ENCODE measurements at regions not wholly inside any gene's neighbourhood (a gene's known extent, or its start where the extent isn't known, plus 50 kb on each side); places are given as distances from the start of the nearest gene placed in this dataset.

DNA sequence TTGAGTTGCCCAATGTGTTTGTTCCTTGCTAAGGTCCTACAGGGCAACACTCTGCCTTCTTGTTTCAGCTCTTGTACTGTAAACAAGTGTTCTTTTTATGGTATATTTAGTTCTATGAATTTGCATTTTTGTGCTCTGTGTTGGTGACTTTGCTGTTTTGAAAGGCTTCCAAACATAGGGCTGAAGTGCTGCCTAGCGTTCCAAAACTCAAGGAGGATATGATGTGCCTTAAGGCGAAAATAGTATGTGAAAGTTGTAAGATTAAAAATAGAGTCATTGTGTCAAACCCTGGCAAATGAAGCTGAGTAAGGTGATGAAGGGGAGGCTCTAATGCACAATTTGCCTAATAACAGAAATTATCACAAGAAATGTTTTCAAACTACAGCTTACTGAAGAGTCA is 372.7 kb upstream of the TOM1L1 start:
- Histone ChIP-seq H3K36me3 (ENCODE audit: control insufficient read depth in 3 of 3, insufficient read depth in 2 of 3, low read depth in 1 of 3, low read length in 3 of 3) (no peaks in the 10 kb centered on the region), H3K27ac (ENCODE audit: low read depth in 1 of 3, low read length in 2 of 3) (no peak overlapping the region), H3K4me3 (ENCODE audit: low read depth in 1 of 3, low read length in 3 of 3) (no peak overlapping the region), H3K27me3 (ENCODE audit: control insufficient read depth in 3 of 3, insufficient read depth in 3 of 3, low read length in 3 of 3) (no peaks in the 10 kb centered on the region), H3K9me3 (ENCODE audit: control insufficient read depth in 2 of 2, insufficient read depth in 1 of 2, low read depth in 1 of 2, low read length in 1 of 2) (no peaks in the 10 kb centered on the region), H3K4me1 (ENCODE audit: control insufficient read depth in 3 of 3, insufficient read depth in 2 of 3, low read depth in 1 of 3, low read length in 2 of 3) (no peaks in the 10 kb centered on the region)
- no peak for FAIRE-seq
- 78 to 92% (median 87%) methylated on average over 2 of the region's 2 CpGs for WGBS, 3 donors
- DNase-seq, result no peak

- 51 to 57% (median 56%) methylated on average over 3 of the region's 3 CpGs for WGBS, 3 donors
- Histone ChIP-seq H3K4me3 (ENCODE audit: low read depth in 1 of 3, low read length in 3 of 3) (no peak overlapping the region), H3K36me3 (ENCODE audit: control insufficient read depth in 3 of 3, insufficient read depth in 2 of 3, low read depth in 1 of 3, low read length in 3 of 3) (no peaks in the 10 kb centered on the region), H3K27ac (ENCODE audit: low read depth in 1 of 3, low read length in 2 of 3) (no peak overlapping the region), H3K27me3 (ENCODE audit: control insufficient read depth in 3 of 3, insufficient read depth in 3 of 3, low read length in 3 of 3) (no peaks in the 10 kb centered on the region), H3K4me1 (ENCODE audit: control insufficient read depth in 3 of 3, insufficient read depth in 2 of 3, low read depth in 1 of 3, low read length in 2 of 3) (no peaks in the 10 kb centered on the region), H3K9me3 (ENCODE audit: control insufficient read depth in 2 of 2, insufficient read depth in 1 of 2, low read depth in 1 of 2, low read length in 1 of 2) (no peaks in the 10 kb centered on the region)
- FAIRE-seq, result no peak
- DNase-seq, result no peak
Measured at GRCh38 chr17:54530398-54530797, 370.3 kb upstream of the TOM1L1 start.

DNA sequence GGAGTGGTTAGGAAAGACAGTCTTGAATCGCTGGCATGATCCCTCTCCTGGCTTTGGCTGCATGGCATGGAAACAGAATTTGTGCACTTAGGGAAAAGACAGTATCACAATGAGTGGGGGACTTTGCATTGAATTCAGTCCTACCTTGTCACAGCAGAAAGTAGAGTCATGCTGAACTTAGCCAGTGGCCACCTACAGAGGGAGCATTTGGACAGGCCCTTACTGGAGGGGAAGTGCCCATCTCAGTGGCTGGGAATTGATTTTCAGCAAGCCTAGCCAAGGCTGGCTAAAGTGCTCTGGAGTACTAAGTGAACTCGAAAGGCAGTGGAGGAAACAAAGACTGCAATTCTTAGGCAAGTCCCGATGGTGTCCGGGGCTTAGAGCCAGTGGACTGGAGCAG is 364.3 kb upstream of the TOM1L1 start:
- Histone ChIP-seq H3K4me3 (ENCODE audit: low read depth in 1 of 3, low read length in 3 of 3) (no peak overlapping the region), H3K36me3 (ENCODE audit: control insufficient read depth in 3 of 3, insufficient read depth in 2 of 3, low read depth in 1 of 3, low read length in 3 of 3) (no peaks in the 10 kb centered on the region), H3K27me3 (ENCODE audit: control insufficient read depth in 3 of 3, insufficient read depth in 3 of 3, low read length in 3 of 3) (no peaks in the 10 kb centered on the region), H3K9me3 (ENCODE audit: control insufficient read depth in 2 of 2, insufficient read depth in 1 of 2, low read depth in 1 of 2, low read length in 1 of 2) (peaks cover 0 to 7% of the 10 kb centered on the region in 2 donors), H3K27ac (ENCODE audit: low read depth in 1 of 3, low read length in 2 of 3) (no peak overlapping the region), H3K4me1 (ENCODE audit: control insufficient read depth in 3 of 3, insufficient read depth in 2 of 3, low read depth in 1 of 3, low read length in 2 of 3) (no peaks in the 10 kb centered on the region)
- DNase-seq (no peak), FAIRE-seq (no peak)
- 85 to 90% (median 87%) methylated on average over 4 of the region's 4 CpGs for WGBS, 3 donors

- FAIRE-seq (no peak), DNase-seq (no peak)
- WGBS, 3 donors, result 71 to 84% (median 81%) methylated on average over 3 of the region's 3 CpGs
- Histone ChIP-seq H3K9me3 (ENCODE audit: control insufficient read depth in 2 of 2, insufficient read depth in 1 of 2, low read depth in 1 of 2, low read length in 1 of 2) (peaks cover 0 to 7% of the 10 kb centered on the region in 2 donors), H3K4me1 (ENCODE audit: control insufficient read depth in 3 of 3, insufficient read depth in 2 of 3, low read depth in 1 of 3, low read length in 2 of 3) (no peaks in the 10 kb centered on the region), H3K27ac (ENCODE audit: low read depth in 1 of 3, low read length in 2 of 3) (no peak overlapping the region), H3K27me3 (ENCODE audit: control insufficient read depth in 3 of 3, insufficient read depth in 3 of 3, low read length in 3 of 3) (no peaks in the 10 kb centered on the region), H3K36me3 (ENCODE audit: control insufficient read depth in 3 of 3, insufficient read depth in 2 of 3, low read depth in 1 of 3, low read length in 3 of 3) (no peaks in the 10 kb centered on the region), H3K4me3 (ENCODE audit: low read depth in 1 of 3, low read length in 3 of 3) (no peak overlapping the region)
Measured at GRCh38 chr17:54537656-54538055, 363.0 kb upstream of the TOM1L1 start.

GRCh38 chr17:54544249-54544648 is 356.4 kb upstream of the TOM1L1 start:
- no peak overlapping the region for H3K4me3 ChIP-seq (ENCODE audit: low read depth in 1 of 3, low read length in 3 of 3)
- no peaks in the 10 kb centered on the region for H3K4me1 ChIP-seq (ENCODE audit: control insufficient read depth in 3 of 3, insufficient read depth in 2 of 3, low read depth in 1 of 3, low read length in 2 of 3)
- H3K9me3 ChIP-seq (ENCODE audit: control insufficient read depth in 2 of 2, insufficient read depth in 1 of 2, low read depth in 1 of 2, low read length in 1 of 2), result peaks cover 0 to 5% of the 10 kb centered on the region in 2 donors
- DNase-seq, result peak in 1 of 2 donors; percentile 2
- no peak overlapping the region for H3K27ac ChIP-seq (ENCODE audit: low read depth in 1 of 3, low read length in 2 of 3)
- H3K36me3 ChIP-seq (ENCODE audit: control insufficient read depth in 3 of 3, insufficient read depth in 2 of 3, low read depth in 1 of 3, low read length in 3 of 3), result no peaks in the 10 kb centered on the region
- FAIRE-seq, result no peak
- no peaks in the 10 kb centered on the region for H3K27me3 ChIP-seq (ENCODE audit: control insufficient read depth in 3 of 3, insufficient read depth in 3 of 3, low read length in 3 of 3)
- 53 to 59% (median 53%) methylated on average over 4 of the region's 4 CpGs for WGBS, 3 donors

DNA sequence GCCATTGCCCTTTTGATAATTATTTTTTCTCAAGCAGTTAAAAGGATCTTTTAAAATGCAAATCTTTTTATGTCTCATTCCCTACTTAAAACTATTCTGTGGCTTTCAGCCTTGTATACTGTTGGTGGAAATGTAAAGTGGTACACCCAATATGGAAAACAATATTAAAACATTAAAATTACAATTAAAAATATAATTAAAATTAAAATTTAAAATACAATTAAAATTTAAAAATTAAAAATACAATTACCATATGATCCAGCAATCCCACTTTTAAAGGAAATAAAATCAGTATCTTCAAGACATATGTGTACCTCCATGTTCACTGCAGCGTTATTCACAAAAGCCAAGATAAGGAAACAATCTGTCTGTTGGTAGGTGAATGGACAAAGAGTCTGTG is 340.8 kb upstream of the TOM1L1 start:
- no peak overlapping the region for H3K27ac ChIP-seq (ENCODE audit: low read depth in 1 of 3, low read length in 2 of 3)
- no peaks in the 10 kb centered on the region for H3K4me1 ChIP-seq (ENCODE audit: control insufficient read depth in 3 of 3, insufficient read depth in 2 of 3, low read depth in 1 of 3, low read length in 2 of 3)
- H3K27me3 ChIP-seq (ENCODE audit: control insufficient read depth in 3 of 3, insufficient read depth in 3 of 3, low read length in 3 of 3), result no peaks in the 10 kb centered on the region
- WGBS, 3 donors, result 89 to 94% (median 93%) methylated on average over 1 of the region's 1 CpG
- DNase-seq (no peak), FAIRE-seq (peak; percentile 33)
- H3K4me3 ChIP-seq (ENCODE audit: low read depth in 1 of 3, low read length in 3 of 3), result no peak overlapping the region
- peaks cover 0 to 6% of the 10 kb centered on the region in 2 donors for H3K9me3 ChIP-seq (ENCODE audit: control insufficient read depth in 2 of 2, insufficient read depth in 1 of 2, low read depth in 1 of 2, low read length in 1 of 2)
- no peaks in the 10 kb centered on the region for H3K36me3 ChIP-seq (ENCODE audit: control insufficient read depth in 3 of 3, insufficient read depth in 2 of 3, low read depth in 1 of 3, low read length in 3 of 3)

DNA sequence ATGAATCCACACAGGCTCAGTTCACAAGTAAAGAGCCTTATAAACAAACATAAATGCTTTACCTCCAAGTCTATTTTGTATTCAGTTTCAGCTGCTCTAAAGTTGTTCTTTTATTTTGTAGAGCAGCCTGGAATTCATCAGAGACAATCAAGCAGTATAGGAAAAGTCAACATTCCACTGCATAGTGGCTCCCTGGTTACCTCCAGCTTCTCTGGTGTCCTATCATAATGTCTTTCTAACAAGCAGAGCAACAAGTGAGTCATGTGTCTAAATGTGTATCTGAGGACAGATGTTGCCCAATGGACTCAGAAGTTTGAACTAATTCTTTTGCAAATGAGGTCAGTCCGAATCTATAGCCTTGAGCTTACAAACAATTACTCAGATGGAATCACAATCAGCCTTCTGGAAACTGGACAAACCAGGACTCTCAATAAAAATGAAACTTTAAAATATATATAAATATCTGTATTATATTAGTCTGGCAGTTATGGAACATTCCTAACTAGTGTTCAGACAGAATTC is 292.0 kb upstream of the TOM1L1 start:
- 65 to 75% (median 68%) methylated on average over 1 of the region's 1 CpG for WGBS, 3 donors
- no peak for FAIRE-seq
- H3K4me1 ChIP-seq (ENCODE audit: control insufficient read depth in 3 of 3, insufficient read depth in 2 of 3, low read depth in 1 of 3, low read length in 2 of 3), result no peaks in the 10 kb centered on the region

GRCh38 chr17:54620399-54620978 is 280.2 kb upstream of the TOM1L1 start:
- Histone ChIP-seq H3K27ac (ENCODE audit: low read depth in 1 of 3, low read length in 2 of 3) (no peak overlapping the region), H3K4me1 (ENCODE audit: control insufficient read depth in 3 of 3, insufficient read depth in 2 of 3, low read depth in 1 of 3, low read length in 2 of 3) (no peaks in the 10 kb centered on the region), H3K36me3 (ENCODE audit: control insufficient read depth in 3 of 3, insufficient read depth in 2 of 3, low read depth in 1 of 3, low read length in 3 of 3) (no peaks in the 10 kb centered on the region), H3K27me3 (ENCODE audit: control insufficient read depth in 3 of 3, insufficient read depth in 3 of 3, low read length in 3 of 3) (no peaks in the 10 kb centered on the region), H3K4me3 (ENCODE audit: low read depth in 1 of 3, low read length in 3 of 3) (no peak overlapping the region), H3K9me3 (ENCODE audit: control insufficient read depth in 2 of 2, insufficient read depth in 1 of 2, low read depth in 1 of 2, low read length in 1 of 2) (peaks cover 2 to 11% of the 10 kb centered on the region in 2 donors)
- DNase-seq, result no peak
- FAIRE-seq, result no peak
- WGBS, 3 donors, result 87 to 92% (median 90%) methylated on average over 2 of the region's 2 CpGs

More for the DNA sequence above, 292.0 kb upstream of the TOM1L1 start:
- Histone ChIP-seq H3K9me3 (ENCODE audit: control insufficient read depth in 2 of 2, insufficient read depth in 1 of 2, low read depth in 1 of 2, low read length in 1 of 2) (peaks cover 1 to 17% of the 10 kb centered on the region in 2 donors), H3K4me3 (ENCODE audit: low read depth in 1 of 3, low read length in 3 of 3) (no peak overlapping the region), H3K27ac (ENCODE audit: low read depth in 1 of 3, low read length in 2 of 3) (no peak overlapping the region), H3K27me3 (ENCODE audit: control insufficient read depth in 3 of 3, insufficient read depth in 3 of 3, low read length in 3 of 3) (no peaks in the 10 kb centered on the region), H3K36me3 (ENCODE audit: control insufficient read depth in 3 of 3, insufficient read depth in 2 of 3, low read depth in 1 of 3, low read length in 3 of 3) (no peaks in the 10 kb centered on the region)
- no peak for DNase-seq

- 67 to 81% (median 73%) methylated on average over 6 of the region's 6 CpGs for WGBS, 3 donors
- FAIRE-seq, result no peak
Measured at GRCh38 chr17:54623746-54624145, 276.9 kb upstream of the TOM1L1 start.

More at GRCh38 chr17:54623746-54624145, 276.9 kb upstream of the TOM1L1 start:
- Histone ChIP-seq H3K27me3 (ENCODE audit: control insufficient read depth in 3 of 3, insufficient read depth in 3 of 3, low read length in 3 of 3) (no peaks in the 10 kb centered on the region), H3K4me3 (ENCODE audit: low read depth in 1 of 3, low read length in 3 of 3) (no peak overlapping the region), H3K27ac (ENCODE audit: low read depth in 1 of 3, low read length in 2 of 3) (no peak overlapping the region), H3K36me3 (ENCODE audit: control insufficient read depth in 3 of 3, insufficient read depth in 2 of 3, low read depth in 1 of 3, low read length in 3 of 3) (no peaks in the 10 kb centered on the region), H3K4me1 (ENCODE audit: control insufficient read depth in 3 of 3, insufficient read depth in 2 of 3, low read depth in 1 of 3, low read length in 2 of 3) (no peaks in the 10 kb centered on the region), H3K9me3 (ENCODE audit: control insufficient read depth in 2 of 2, insufficient read depth in 1 of 2, low read depth in 1 of 2, low read length in 1 of 2) (peaks cover 0 to 1% of the 10 kb centered on the region in 2 donors)
- DNase-seq, result no peak

All from small intestine (tissue), 7 donors.